ENCODE measurements at regions not wholly inside any gene's neighbourhood (a gene's known extent, or its start where the extent isn't known, plus 50 kb on each side); places are given as distances from the start of the nearest gene placed in this dataset.

- TF ChIP-seq ZNF70 (CRISPR knock-in tag; IDR thresholded peaks at IDR 0.05) = no peak
- TF ChIP-seq OSR1 (CRISPR knock-in tag; IDR thresholded peaks at IDR 0.05) = no peak
- TF ChIP-seq ZNF565 (CRISPR knock-in tag; conservative IDR thresholded peaks at IDR 0.05; ENCODE audit: low read depth) = no peak
- no peak for TF ChIP-seq ZFP30 (CRISPR knock-in tag; IDR thresholded peaks at IDR 0.05)
- TF ChIP-seq ZFP3 (CRISPR knock-in tag; IDR thresholded peaks at IDR 0.05) = no peak
- ATAC-seq = no peak
Observed at GRCh38 chr18:7514796-7515440, 52.2 kb upstream of the PTPRM start.

- TF ChIP-seq ZNF565 (CRISPR knock-in tag; conservative IDR thresholded peaks at IDR 0.05; ENCODE audit: low read depth) = no peak
- TF ChIP-seq CSRNP3 (CRISPR knock-in tag; IDR thresholded peaks at IDR 0.05) = no peak
- TF ChIP-seq ZNF70 (CRISPR knock-in tag; IDR thresholded peaks at IDR 0.05) = 0 out of 2 replicates have a peak, but pooled peaks have one; percentile 10
- TF ChIP-seq POU6F1 (CRISPR knock-in tag; IDR thresholded peaks at IDR 0.05; ENCODE audit: borderline replicate concordance, low read depth) = no peak
- 0 out of 2 replicates have a peak, but pooled peaks have one; percentile 15 for TF ChIP-seq ISL1 (CRISPR knock-in tag; IDR thresholded peaks at IDR 0.05)
- TF ChIP-seq PATZ1 (CRISPR knock-in tag; IDR thresholded peaks at IDR 0.05; ENCODE audit: borderline replicate concordance) = no peak
- TF ChIP-seq TCF4 (CRISPR knock-in tag; IDR thresholded peaks at IDR 0.05; ENCODE audit: borderline replicate concordance) = peak; percentile 85; the same call in 1 of the 2 replicates
- no peak for TF ChIP-seq TSHZ2 (CRISPR knock-in tag; IDR thresholded peaks at IDR 0.05)
- TF ChIP-seq ESRRG (CRISPR knock-in tag; IDR thresholded peaks at IDR 0.05) = no peak
- TF ChIP-seq BACH2 (CRISPR knock-in tag; IDR thresholded peaks at IDR 0.05; ENCODE audit: borderline replicate concordance) = no peak
- no peak for TF ChIP-seq ZC3H10 (CRISPR knock-in tag; IDR thresholded peaks at IDR 0.05)
- TF ChIP-seq ZFP30 (CRISPR knock-in tag; IDR thresholded peaks at IDR 0.05) = no peak
- no peak for TF ChIP-seq ARNTL (CRISPR knock-in tag; IDR thresholded peaks at IDR 0.05; ENCODE audit: borderline replicate concordance, low read depth)
- TF ChIP-seq GLIS3 (CRISPR knock-in tag; IDR thresholded peaks at IDR 0.05) = no peak
- no peak; the same call in 2 of the 3 replicates for ATAC-seq
Observed at GRCh38 chr18:7516266-7517117, 50.6 kb upstream of the PTPRM start.

Measured in SK-N-SH treated with all-trans-retinoic acid at 6 μM for 48 hours (cell line).